HCT116 (cell line): ENCODE measurements at regions not wholly inside any gene's neighbourhood (a gene's known extent, or its start where the extent isn't known, plus 50 kb on each side); places are given as distances from the start of the nearest gene placed in this dataset.
A peak's percentile ranks its signal among the peaks of the same experiment; 100 is the strongest.

Experiments used
- CEBPB ChIP-seq: IDR thresholded peaks from 2 replicates; pipeline ENCODE4 v1.6.1; 2012; ENCODE audit warnings: low read depth
- CTCF ChIP-seq, 3 experiments: fragments of 200-600 bp in 1 of 3; sonication (generic) in 1 of 3; IDR thresholded peaks in 2 of 3; conservative IDR thresholded peaks in 1 of 3; 2 replicates each; pipeline ENCODE4 v1.5.1; 2012 to 2017; ENCODE audit warnings: low read depth in 2 of 3, low read length in 2 of 3, antibody characterized with exemption in 1 of 3, borderline replicate concordance in 1 of 3, control low read depth in 1 of 3, mild to moderate bottlenecking in 1 of 3, mixed read lengths in 1 of 3, mixed run types in 1 of 3, moderate library complexity in 1 of 3; ENCODE audit not compliant: insufficient read depth in 1 of 3

- peak; percentile 7 to 31 (median 24); a peak in 1 of 6 replicates for TF ChIP-seq CTCF (IDR thresholded peaks at IDR 0.05 in 2 of 3, conservative IDR thresholded peaks at IDR 0.05 in 1 of 3; ENCODE audit: borderline replicate concordance in 1 of 3, insufficient read depth in 1 of 3, low read depth in 2 of 3, low read length in 2 of 3)
- TF ChIP-seq CEBPB, result no peak
These were observed 168.4 kb upstream of the AVPR1A start for GRCh38 chr12:63319386-63319785.
